ENCODE measurements at regions not wholly inside any gene's neighbourhood (a gene's known extent, or its start where the extent isn't known, plus 50 kb on each side); places are given as distances from the start of the nearest gene placed in this dataset.

- Histone ChIP-seq H3K4me3 (no peak overlapping the region), H3K36me3 (no peaks in the 10 kb centered on the region), H3K27ac (no peak overlapping the region), H3K27me3 (peaks cover 0 to 34% (median 16%) of the 10 kb centered on the region in 7 donors), H3K4me1 (no peaks in the 10 kb centered on the region), H3K9me3 (no peaks in the 10 kb centered on the region)
- no peak for ATAC-seq
- 64 to 71% methylated on average over 9 of the region's 9 CpGs for WGBS, 2 donors
- DNase-seq, result no peak
- intact Hi-C loops (cut with DNase I), result no loop called here
- TF ChIP-seq CTCF (IDR thresholded peaks at IDR 0.05), result no peak
Observed at GRCh38 chr4:8778760-8779159, 92.9 kb downstream of the HMX1 start.

- Histone ChIP-seq H3K9me3 (no peaks in the 10 kb centered on the region), H3K4me3 (no peak overlapping the region), H3K36me3 (no peaks in the 10 kb centered on the region), H3K4me1 (no peaks in the 10 kb centered on the region), H3K27ac (no peak overlapping the region), H3K27me3 (peaks cover 0 to 38% (median 16%) of the 10 kb centered on the region in 7 donors)
- WGBS, 2 donors, result 68 to 70% methylated on average over 10 of the region's 10 CpGs
- ATAC-seq (no peak), DNase-seq (no peak)
- intact Hi-C loops (cut with DNase I), result no loop called here
- TF ChIP-seq CTCF (IDR thresholded peaks at IDR 0.05), result no peak
Observed at GRCh38 chr4:8778291-8778690, 93.3 kb downstream of the HMX1 start.

- no peak for DNase-seq
- intact Hi-C loops (cut with DNase I), result no loop called here
Observed at GRCh38 chr4:8777320-8778196, 94.1 kb downstream of the HMX1 start.

GRCh38 chr4:8776366-8776765 lies 95.3 kb downstream of the HMX1 start:
- peaks cover 0 to 33% (median 11%) of the 10 kb centered on the region in 7 donors for H3K27me3 ChIP-seq
- no peaks in the 10 kb centered on the region for H3K36me3 ChIP-seq
- no peaks in the 10 kb centered on the region for H3K4me1 ChIP-seq
- no peak overlapping the region for H3K27ac ChIP-seq
- ATAC-seq (no peak), DNase-seq (no peak)
- intact Hi-C loops (cut with DNase I), result no loop called here
- 81 to 85% methylated on average over 6 of the region's 6 CpGs for WGBS, 2 donors
- no peaks in the 10 kb centered on the region for H3K9me3 ChIP-seq
- no peak overlapping the region for H3K4me3 ChIP-seq
- no peak for TF ChIP-seq CTCF (IDR thresholded peaks at IDR 0.05)

More at GRCh38 chr4:8777320-8778196, 94.1 kb downstream of the HMX1 start:
- no peaks in the 10 kb centered on the region for H3K36me3 ChIP-seq
- no peak for TF ChIP-seq CTCF (IDR thresholded peaks at IDR 0.05)
- no peak for ATAC-seq
- H3K27me3 ChIP-seq, result peaks cover 0 to 33% (median 16%) of the 10 kb centered on the region in 7 donors
- H3K9me3 ChIP-seq, result no peaks in the 10 kb centered on the region
- no peak overlapping the region for H3K27ac ChIP-seq
- H3K4me3 ChIP-seq, result no peak overlapping the region
- 69% methylated on average over 12 of the region's 12 CpGs for WGBS, 2 donors
- H3K4me1 ChIP-seq, result no peaks in the 10 kb centered on the region

All from heart right ventricle (tissue), 16 donors.